Naive B cell (primary cell): ENCODE measurements at regions not wholly inside any gene's neighbourhood (a gene's known extent, or its start where the extent isn't known, plus 50 kb on each side); places are given as distances from the start of the nearest gene placed in this dataset.
A peak's percentile ranks its signal among the peaks of the same experiment; 100 is the strongest.
"Not testable (repeated sequence)": the region's sequence is repeated elsewhere in the genome, so short reads cannot be mapped to it uniquely, and the experiment has no call there.

Experiments
- ATAC-seq, 2 donors: fragments of 150-1000 bp; cut with Tn5 transposase; 2 replicates each; pipeline ENCODE4 v1.10.0; 2021; ENCODE audit warnings: low read depth in 2 of 2, mild to moderate bottlenecking in 2 of 2, moderate library complexity in 2 of 2
- DNase-seq: peaks from one replicate; pipeline ENCODE4 v3.0.0; 2022
- H3K27ac Mint-ChIP-seq, 6 donors: one replicate each; pipeline ENCODE4 v1.8.0; 2020 to 2022; ENCODE audit warnings: mild to moderate bottlenecking in 6 of 6, mixed read lengths in 6 of 6, moderate library complexity in 5 of 6, inconsistent platforms in 2 of 6
- H3K27me3 Mint-ChIP-seq, 3 donors: one replicate each; pipeline ENCODE4 v1.8.0; 2021 to 2022; ENCODE audit warnings: mixed read lengths in 3 of 3, mild to moderate bottlenecking in 1 of 3
- H3K36me3 Mint-ChIP-seq, 2 donors: one replicate each; pipeline ENCODE4 v1.8.0; 2020 to 2022; ENCODE audit warnings: mixed read lengths in 2 of 2, inconsistent platforms in 1 of 2, mild to moderate bottlenecking in 1 of 2
- H3K4me1 Mint-ChIP-seq, 3 donors: one replicate each; pipeline ENCODE4 v1.8.0; 2020 to 2022; ENCODE audit warnings: mixed read lengths in 3 of 3, inconsistent platforms in 1 of 3, mild to moderate bottlenecking in 1 of 3, moderate library complexity in 1 of 3
- H3K4me3 Mint-ChIP-seq, 8 donors: one replicate each; pipeline ENCODE4 v1.8.0; 2020 to 2022; ENCODE audit warnings: mild to moderate bottlenecking in 8 of 8, mixed read lengths in 8 of 8, moderate library complexity in 8 of 8, inconsistent platforms in 2 of 8
- H3K9me3 Mint-ChIP-seq, 7 donors: one replicate each; pipeline ENCODE4 v1.8.0; 2020 to 2022; ENCODE audit warnings: mixed read lengths in 7 of 7, mild to moderate bottlenecking in 5 of 7, inconsistent platforms in 2 of 7, moderate library complexity in 1 of 7

- DNase-seq (no peak), ATAC-seq (no peak)
- Mint-ChIP-seq H3K27ac (no peak overlapping the region), H3K4me3 (peak overlapping the region in 1 of 8 donors; percentile 0), H3K9me3 (peaks cover 0 to 5% (median 0%) of the 10 kb centered on the region in 7 donors), H3K4me1 (peaks cover 9 to 21% (median 12%) of the 10 kb centered on the region in 3 donors), H3K27me3 (peaks cover 0 to 10% (median 3%) of the 10 kb centered on the region in 3 donors), H3K36me3 (no peaks in the 10 kb centered on the region)
These were observed 102.6 kb upstream of the MED13L start for GRCh38 chr12:116380108-116380507.

- Mint-ChIP-seq H3K27ac (peak overlapping the region in 1 of 6 donors; percentile 72), H3K27me3 (peaks cover 0 to 10% (median 3%) of the 10 kb centered on the region in 3 donors), H3K4me1 (peaks cover 7 to 16% (median 15%) of the 10 kb centered on the region in 3 donors)
- H3K4me3 Mint-ChIP-seq, H3K36me3 Mint-ChIP-seq, DNase-seq, ATAC-seq, H3K9me3 Mint-ChIP-seq: not testable (repeated sequence)
These were observed 103.2 kb upstream of the MED13L start for GRCh38 chr12:116380740-116381139.

GRCh38 chr12:116381240-116381743 lies 103.8 kb upstream of the MED13L start:
- Mint-ChIP-seq H3K27me3 (peaks cover 0 to 10% (median 3%) of the 10 kb centered on the region in 3 donors), H3K36me3 (no peaks in the 10 kb centered on the region), H3K4me3 (no peak overlapping the region), H3K27ac (peak overlapping the region in 1 of 6 donors; percentile 28), H3K9me3 (no peaks in the 10 kb centered on the region), H3K4me1 (peaks cover 3 to 16% (median 12%) of the 10 kb centered on the region in 3 donors)
- DNase-seq (no peak), ATAC-seq (no peak)

GRCh38 chr12:116381744-116382685 lies 104.5 kb upstream of the MED13L start:
- ATAC-seq (no peak), DNase-seq (no peak)
- H3K27ac Mint-ChIP-seq, result peak overlapping the region in 1 of 6 donors; percentile 24
- peaks cover 0 to 10% (median 3%) of the 10 kb centered on the region in 3 donors for H3K27me3 Mint-ChIP-seq
- peak overlapping the region in 1 of 8 donors; percentile 44 for H3K4me3 Mint-ChIP-seq
- H3K4me1 Mint-ChIP-seq, result peaks cover 3 to 18% (median 12%) of the 10 kb centered on the region in 3 donors
- no peaks in the 10 kb centered on the region for H3K36me3 Mint-ChIP-seq
- H3K9me3 Mint-ChIP-seq, result no peaks in the 10 kb centered on the region

- Mint-ChIP-seq H3K4me1 (peaks cover 3 to 18% (median 12%) of the 10 kb centered on the region in 3 donors), H3K27me3 (peaks cover 0 to 10% (median 3%) of the 10 kb centered on the region in 3 donors), H3K9me3 (no peaks in the 10 kb centered on the region), H3K36me3 (no peaks in the 10 kb centered on the region), H3K27ac (no peak overlapping the region), H3K4me3 (no peak overlapping the region)
- DNase-seq, result no peak
- ATAC-seq, result no peak
These were observed 105.4 kb upstream of the MED13L start for GRCh38 chr12:116382686-116383530.

GRCh38 chr12:116384175-116384574 lies 106.7 kb upstream of the MED13L start:
- peak overlapping the region in 2 of 8 donors; percentile 49 to 63 for H3K4me3 Mint-ChIP-seq

DNA sequence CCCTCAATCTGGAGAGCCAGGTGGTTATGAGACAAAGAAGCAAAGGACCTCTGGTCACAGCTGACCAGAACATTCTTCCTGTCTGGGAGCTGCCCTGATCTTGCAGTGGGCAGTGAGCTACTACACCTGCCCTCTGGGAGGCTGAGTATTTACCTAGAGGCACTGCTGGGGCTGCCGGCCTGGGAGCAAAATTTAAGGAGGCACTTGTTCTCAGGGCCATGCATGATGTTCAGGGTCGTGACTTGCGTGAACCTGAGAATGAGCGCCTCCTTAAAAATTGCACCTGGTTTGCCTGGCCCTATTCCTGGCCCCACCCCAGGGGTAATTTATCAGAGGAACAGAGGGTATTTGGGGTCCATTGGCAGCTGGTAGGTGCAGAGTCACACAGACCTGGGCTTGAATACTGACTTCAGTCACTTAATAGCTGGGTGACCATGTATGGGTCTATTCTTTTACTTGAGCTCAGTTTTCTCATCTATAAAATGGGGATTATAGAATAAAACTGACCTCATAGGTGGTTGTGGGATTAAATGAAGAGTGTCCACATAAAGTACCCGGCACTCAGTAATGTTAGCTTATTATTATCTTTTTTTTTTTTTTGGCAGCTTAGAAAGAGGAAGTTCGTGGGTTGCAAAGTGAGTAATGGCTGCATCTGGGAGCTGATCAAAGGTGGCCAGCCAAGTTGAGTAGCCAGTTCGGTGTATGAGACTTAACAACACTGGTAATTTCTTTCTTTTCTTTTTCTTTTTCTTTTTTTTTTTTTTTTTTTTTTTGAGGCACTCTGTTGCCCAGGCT lies 107.4 kb upstream of the MED13L start:
- DNase-seq (peak; percentile 19), ATAC-seq (peak; percentile 77 to 80)
- peak overlapping the region in 1 of 6 donors; percentile 54 for H3K27ac Mint-ChIP-seq
- peaks cover 0 to 2% (median 0%) of the 10 kb centered on the region in 7 donors for H3K9me3 Mint-ChIP-seq
- H3K4me3 Mint-ChIP-seq, result no peak overlapping the region
- H3K36me3 Mint-ChIP-seq, result no peaks in the 10 kb centered on the region
- peaks cover 3 to 10% (median 9%) of the 10 kb centered on the region in 3 donors for H3K27me3 Mint-ChIP-seq
- peaks cover 9 to 18% (median 12%) of the 10 kb centered on the region in 3 donors for H3K4me1 Mint-ChIP-seq

More at GRCh38 chr12:116384175-116384574, 106.7 kb upstream of the MED13L start:
- H3K27ac Mint-ChIP-seq, result no peak overlapping the region
- no peak for DNase-seq
- peaks cover 3 to 10% (median 4%) of the 10 kb centered on the region in 3 donors for H3K27me3 Mint-ChIP-seq
- H3K36me3 Mint-ChIP-seq, result no peaks in the 10 kb centered on the region
- H3K9me3 Mint-ChIP-seq, result peaks cover 0 to 2% (median 0%) of the 10 kb centered on the region in 7 donors
- no peak for ATAC-seq
- peaks cover 5 to 18% (median 12%) of the 10 kb centered on the region in 3 donors for H3K4me1 Mint-ChIP-seq

- Mint-ChIP-seq H3K9me3 (peaks cover 0 to 3% (median 0%) of the 10 kb centered on the region in 7 donors), H3K27me3 (peaks cover 3 to 10% (median 9%) of the 10 kb centered on the region in 3 donors), H3K4me1 (peaks cover 10 to 18% (median 12%) of the 10 kb centered on the region in 3 donors), H3K36me3 (no peaks in the 10 kb centered on the region), H3K4me3 (no peak overlapping the region), H3K27ac (peak overlapping the region in 2 of 6 donors; percentile 10 to 16)
- ATAC-seq (no peak), DNase-seq (no peak)
These were observed 108.2 kb upstream of the MED13L start for GRCh38 chr12:116385486-116386217.

DNA sequence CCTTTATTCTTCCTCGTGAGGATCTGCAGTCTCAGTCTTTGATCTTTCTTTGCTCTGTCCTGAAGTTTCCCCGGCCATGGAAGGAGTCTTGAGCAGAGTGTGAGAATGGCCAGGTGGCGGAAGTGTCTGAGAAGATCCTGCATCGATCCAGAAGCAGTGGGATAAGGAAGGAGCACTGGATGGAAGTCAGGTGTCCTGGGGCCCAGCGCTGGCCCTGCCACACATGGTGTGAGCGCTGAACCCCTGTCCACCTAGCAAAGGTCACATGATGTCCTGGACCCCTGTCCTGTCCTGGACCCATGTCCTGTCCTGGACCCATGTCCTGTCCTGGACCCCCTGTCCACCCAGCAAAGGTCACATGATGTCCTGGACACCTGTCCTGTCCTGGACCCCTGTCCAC lies 111.8 kb upstream of the MED13L start:
- Mint-ChIP-seq H3K27ac (peak overlapping the region in 2 of 6 donors; percentile 7 to 18), H3K4me1 (peaks cover 9 to 15% (median 11%) of the 10 kb centered on the region in 3 donors), H3K4me3 (peak overlapping the region in 1 of 8 donors; percentile 35), H3K9me3 (peaks cover 0 to 7% (median 0%) of the 10 kb centered on the region in 7 donors), H3K27me3 (peaks cover 0 to 9% (median 3%) of the 10 kb centered on the region in 3 donors), H3K36me3 (no peaks in the 10 kb centered on the region)
- DNase-seq (no peak), ATAC-seq (no peak)

DNA sequence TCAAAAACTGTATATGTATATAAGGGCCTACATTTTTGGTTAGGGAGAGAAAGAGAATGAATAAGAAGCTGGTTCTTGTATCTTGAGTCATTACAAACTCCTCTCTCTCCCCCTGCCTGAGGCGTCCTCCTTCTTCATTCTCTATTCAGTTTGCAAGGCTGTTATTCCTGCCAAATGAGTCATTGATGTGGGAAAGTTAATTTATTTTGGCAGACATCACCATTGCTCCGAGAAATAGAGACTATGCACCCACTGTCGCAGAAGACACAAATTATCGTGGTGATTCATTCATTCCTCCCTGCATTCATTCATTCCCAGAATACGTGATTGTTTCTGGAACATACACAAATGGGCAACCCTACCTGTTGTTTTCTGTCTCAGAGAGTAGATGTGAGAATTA lies 112.5 kb upstream of the MED13L start:
- H3K9me3 Mint-ChIP-seq, result peaks cover 0 to 7% (median 0%) of the 10 kb centered on the region in 7 donors
- ATAC-seq (no peak), DNase-seq (no peak)
- H3K36me3 Mint-ChIP-seq, result no peaks in the 10 kb centered on the region
- H3K27me3 Mint-ChIP-seq, result peaks cover 0 to 9% (median 2%) of the 10 kb centered on the region in 3 donors
- no peak overlapping the region for H3K27ac Mint-ChIP-seq
- peaks cover 2 to 12% (median 11%) of the 10 kb centered on the region in 3 donors for H3K4me1 Mint-ChIP-seq
- H3K4me3 Mint-ChIP-seq, result no peak overlapping the region

- no peak overlapping the region for H3K4me3 Mint-ChIP-seq
- H3K27ac Mint-ChIP-seq, result no peak overlapping the region
- H3K4me1 Mint-ChIP-seq, result peaks cover 0 to 11% (median 5%) of the 10 kb centered on the region in 3 donors
- no peaks in the 10 kb centered on the region for H3K36me3 Mint-ChIP-seq
- peaks cover 0 to 7% (median 0%) of the 10 kb centered on the region in 7 donors for H3K9me3 Mint-ChIP-seq
- peaks cover 0 to 9% (median 0%) of the 10 kb centered on the region in 3 donors for H3K27me3 Mint-ChIP-seq
- no peak for ATAC-seq
- no peak for DNase-seq
These were observed 113.2 kb upstream of the MED13L start for GRCh38 chr12:116390401-116391335.
